Transverse colon (tissue), 3 donors: ENCODE measurements at regions not wholly inside any gene's neighbourhood (a gene's known extent, or its start where the extent isn't known, plus 50 kb on each side); places are given as distances from the start of the nearest gene placed in this dataset.

Source experiments
- POLR2A ChIP-seq: fragments of 450-650 bp; IDR thresholded peaks from one replicate; pipeline ENCODE4 v1.6.1; 2016; ENCODE audit warnings: antibody characterized with exemption, mild to moderate bottlenecking, moderate library complexity
- POLR2AphosphoS5 ChIP-seq, 3 donors: sonication (generic); formaldehyde crosslinking; IDR thresholded peaks; one replicate each; pipeline ENCODE4 v1.6.1; 2016; ENCODE audit warnings: antibody characterized with exemption in 3 of 3

- no peak for TF ChIP-seq POLR2A
- no peak for TF ChIP-seq POLR2AphosphoS5 (IDR thresholded peaks at IDR 0.05)
These were observed 86.8 kb upstream of the HSPA9 start for GRCh38 chr5:138661991-138662434.
